CD4-positive, alpha-beta T cell treated with Interleukin-2 at 100 ng/mL for 4 hours (primary cell): ENCODE measurements at regions not wholly inside any gene's neighbourhood (a gene's known extent, or its start where the extent isn't known, plus 50 kb on each side); places are given as distances from the start of the nearest gene placed in this dataset.

Experiments
- DNase-seq: peaks from one replicate; pipeline ENCODE4 v3.0.0-alpha.2; 2020; ENCODE audit warnings: low spot score

- DNase-seq = no peak
Observed at GRCh38 chr10:128557149-128557710, 431.0 kb upstream of the MKI67 start.

GRCh38 chr10:128560406-128560805 is 434.2 kb upstream of the MKI67 start:
- DNase-seq = no peak

- no peak for DNase-seq
Observed at GRCh38 chr10:128560993-128561392, 434.8 kb upstream of the MKI67 start.

GRCh38 chr10:128563387-128563786 is 437.2 kb upstream of the MKI67 start:
- no peak for DNase-seq

GRCh38 chr10:128563904-128564303 is 437.7 kb upstream of the MKI67 start:
- no peak for DNase-seq

GRCh38 chr10:128566361-128566968 is 440.2 kb upstream of the MKI67 start:
- DNase-seq = no peak

GRCh38 chr10:128567551-128567950 is 441.3 kb upstream of the MKI67 start:
- no peak for DNase-seq

- no peak for DNase-seq
Observed at GRCh38 chr10:128568041-128568440, 441.8 kb upstream of the MKI67 start.

GRCh38 chr10:128568491-128568890 is 442.3 kb upstream of the MKI67 start:
- DNase-seq = no peak

GRCh38 chr10:128568990-128569945 is 443.0 kb upstream of the MKI67 start:
- DNase-seq = no peak

- no peak for DNase-seq
Observed at GRCh38 chr10:128570319-128570995, 444.2 kb upstream of the MKI67 start.

- DNase-seq = no peak
Observed at GRCh38 chr10:128571071-128571470, 444.8 kb upstream of the MKI67 start.

GRCh38 chr10:128571745-128572144 is 445.5 kb upstream of the MKI67 start:
- no peak for DNase-seq

GRCh38 chr10:128572696-128573095 is 446.5 kb upstream of the MKI67 start:
- DNase-seq = no peak

- no peak for DNase-seq
Observed at GRCh38 chr10:128573281-128573845, 447.1 kb upstream of the MKI67 start.

GRCh38 chr10:128573986-128574385 is 447.8 kb upstream of the MKI67 start:
- no peak for DNase-seq

GRCh38 chr10:128574581-128575210 is 448.5 kb upstream of the MKI67 start:
- no peak for DNase-seq

- no peak for DNase-seq
Observed at GRCh38 chr10:128575761-128576160, 449.5 kb upstream of the MKI67 start.

- DNase-seq = no peak
Observed at GRCh38 chr10:128576336-128576735, 450.1 kb upstream of the MKI67 start.

GRCh38 chr10:128576943-128577670 is 450.9 kb upstream of the MKI67 start:
- DNase-seq = no peak
